ENCODE measurements at regions not wholly inside any gene's neighbourhood (a gene's known extent, or its start where the extent isn't known, plus 50 kb on each side); places are given as distances from the start of the nearest gene placed in this dataset.

- DNase-seq = no peak
Measured at GRCh38 chr17:6941989-6942388, 53.9 kb upstream of the ALOX12 start.

GRCh38 chr17:6943406-6943805 lies 52.4 kb upstream of the ALOX12 start:
- DNase-seq = no peak

Data from NCI-H526 (cell line).